KOPT-K1 (cell line): ENCODE measurements at regions not wholly inside any gene's neighbourhood (a gene's known extent, or its start where the extent isn't known, plus 50 kb on each side); places are given as distances from the start of the nearest gene placed in this dataset.

Source experiments
- H3K27ac ChIP-seq: fragments of 200-600 bp; sonication (generic); 2 replicates; pipeline ENCODE4 v1.5.1; 2016; ENCODE audit warnings: antibody characterized with exemption, mild to moderate bottlenecking, low read depth, low read length; ENCODE audit not compliant: poor library complexity, severe bottlenecking
- H3K36me3 ChIP-seq: fragments of 200-600 bp; sonication (generic); 2 replicates; pipeline ENCODE4 v1.5.1; 2017; ENCODE audit warnings: antibody characterized with exemption, mild to moderate bottlenecking, low read length, moderate library complexity; ENCODE audit not compliant: insufficient read depth
- H3K9me3 ChIP-seq: fragments of 200-600 bp; sonication (generic); 2 replicates; pipeline ENCODE4 v1.5.1; 2017; ENCODE audit warnings: antibody characterized with exemption, low read length, mild to moderate bottlenecking; ENCODE audit not compliant: insufficient read depth, poor library complexity, severe bottlenecking

DNA sequence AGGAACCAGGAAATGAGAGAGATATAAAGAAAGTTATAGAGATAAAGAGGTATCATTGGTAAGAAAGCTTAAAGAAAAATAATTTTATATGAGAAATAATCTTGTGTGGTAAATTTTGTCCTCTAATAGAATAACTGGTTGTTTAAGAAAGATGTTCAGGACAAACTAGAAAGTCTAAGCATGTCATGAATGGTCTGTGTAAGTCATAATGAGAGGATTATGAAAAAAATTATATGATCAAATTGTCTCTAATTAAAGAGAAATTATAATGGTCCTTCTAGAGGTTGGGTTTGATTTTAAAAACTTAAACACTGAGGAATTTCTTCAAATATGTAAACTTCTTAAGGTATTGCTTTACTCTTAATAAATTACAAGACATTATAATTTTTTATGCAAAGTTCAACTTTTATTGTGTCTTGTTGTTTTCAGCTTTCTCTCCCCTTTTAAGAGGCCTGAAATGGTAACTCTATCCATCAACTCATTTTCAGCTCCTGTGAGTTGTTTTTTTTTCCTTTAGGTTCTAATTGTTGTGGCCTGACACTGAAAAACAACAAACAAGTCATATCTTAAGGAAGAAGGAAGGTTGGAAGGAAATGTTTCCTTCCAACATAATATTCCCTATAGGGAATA, 88.2 kb upstream of the CNOT2 start:
- H3K9me3 ChIP-seq, result peaks cover 60% of the 10 kb centered on the region

DNA sequence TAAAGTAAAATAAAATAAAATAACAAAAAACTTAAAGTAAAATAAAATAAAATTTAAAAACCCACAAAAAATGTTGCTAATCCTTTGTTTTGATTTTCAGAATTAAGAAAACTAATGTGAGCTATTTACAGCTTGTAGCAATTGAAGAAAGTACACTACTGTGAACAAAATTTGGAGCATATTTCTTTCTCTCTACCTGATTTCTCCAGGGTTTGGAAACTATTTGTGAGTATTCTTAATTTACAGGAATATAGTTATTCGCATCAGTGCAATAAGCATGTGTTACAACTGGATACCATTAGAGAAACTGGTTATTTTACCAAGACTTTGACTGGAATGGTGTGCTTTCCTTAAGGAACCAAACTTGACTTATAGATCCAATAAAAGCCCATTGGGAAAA, 86.1 kb upstream of the CNOT2 start:
- Histone ChIP-seq H3K9me3 (peaks cover 58% of the 10 kb centered on the region), H3K36me3 (no peaks in the 10 kb centered on the region), H3K27ac (no peak overlapping the region)

More for the DNA sequence above, 88.2 kb upstream of the CNOT2 start:
- no peaks in the 10 kb centered on the region for H3K36me3 ChIP-seq
- no peak overlapping the region for H3K27ac ChIP-seq

DNA sequence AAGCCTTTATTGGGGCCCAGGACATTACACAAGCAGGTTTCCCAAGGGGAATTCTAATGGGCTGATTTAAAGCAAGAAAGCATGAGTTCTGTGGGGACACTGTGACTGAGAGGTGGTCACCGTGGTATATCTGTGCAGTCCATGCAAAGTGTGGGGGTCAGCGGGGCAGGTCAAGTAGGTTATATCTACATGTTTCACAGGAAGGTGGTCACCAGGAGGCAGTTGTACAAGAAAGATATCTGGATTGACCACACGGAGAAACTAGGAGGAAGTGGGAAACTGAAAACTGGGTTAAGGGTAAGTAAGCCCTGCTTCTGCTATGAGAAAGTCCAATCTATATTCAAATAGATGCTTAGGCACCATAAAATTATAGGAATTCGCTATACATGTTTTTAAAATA, 77.8 kb upstream of the CNOT2 start:
- Histone ChIP-seq H3K27ac (no peak overlapping the region), H3K9me3 (no peaks in the 10 kb centered on the region), H3K36me3 (no peaks in the 10 kb centered on the region)

DNA sequence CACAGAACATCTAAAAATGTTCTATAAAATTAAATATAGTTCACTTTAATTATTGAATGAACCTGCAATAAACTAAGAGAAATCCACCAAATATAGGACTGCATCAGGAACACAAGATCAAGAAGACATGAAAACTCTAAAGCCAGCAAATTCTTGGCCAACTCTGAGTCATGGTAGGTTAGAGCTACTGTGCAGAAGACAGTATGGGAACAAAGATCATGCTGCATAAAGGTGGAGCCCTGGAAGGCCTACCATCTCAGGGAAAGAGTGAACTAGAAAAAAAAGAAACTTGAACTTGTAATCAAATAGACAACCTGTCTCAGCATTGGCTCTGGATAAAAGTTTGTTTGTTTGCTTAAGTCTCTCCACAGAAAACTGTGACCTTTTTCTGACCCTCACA, 66.9 kb upstream of the CNOT2 start:
- Histone ChIP-seq H3K9me3 (no peaks in the 10 kb centered on the region), H3K27ac (no peak overlapping the region), H3K36me3 (no peaks in the 10 kb centered on the region)

DNA sequence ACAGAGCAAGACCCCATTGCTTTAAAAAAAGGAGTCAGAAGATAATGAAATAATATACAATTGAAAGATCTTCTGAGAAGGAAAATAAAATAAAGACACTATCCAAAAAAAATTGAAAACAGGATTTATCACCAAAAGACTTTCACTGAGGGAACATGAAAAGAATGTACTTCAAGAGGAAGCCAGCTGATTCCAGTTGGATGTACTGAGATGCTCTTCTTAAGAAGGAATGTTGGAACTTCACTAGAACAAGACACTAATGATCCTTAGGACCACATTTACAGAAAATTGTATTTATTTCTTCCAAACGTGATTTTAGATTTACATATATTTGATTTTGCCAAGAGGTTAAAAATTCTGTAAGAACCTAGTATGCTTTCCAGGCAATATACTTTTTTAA, 65.6 kb upstream of the CNOT2 start:
- Histone ChIP-seq H3K9me3 (no peaks in the 10 kb centered on the region), H3K36me3 (no peaks in the 10 kb centered on the region), H3K27ac (no peak overlapping the region)

DNA sequence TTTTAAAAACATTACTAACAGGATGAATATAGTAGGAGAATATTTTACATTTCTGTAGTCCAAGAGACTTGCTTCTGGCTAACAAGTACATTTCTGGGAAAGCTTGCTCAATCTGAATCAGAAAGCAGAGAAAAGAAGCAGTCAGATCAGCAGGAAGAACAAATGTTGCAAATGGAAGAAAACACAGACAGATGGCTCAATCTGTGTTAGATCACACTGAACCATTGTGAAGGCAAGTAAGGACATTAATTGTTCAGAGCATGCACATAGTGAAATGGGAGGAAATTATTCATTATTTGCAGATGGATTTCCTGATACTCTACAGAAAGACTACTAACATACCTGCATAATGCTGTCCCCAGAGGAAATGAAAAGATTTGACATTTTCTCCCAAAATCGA, 65.2 kb upstream of the CNOT2 start:
- Histone ChIP-seq H3K36me3 (no peaks in the 10 kb centered on the region), H3K9me3 (no peaks in the 10 kb centered on the region), H3K27ac (no peak overlapping the region)

DNA sequence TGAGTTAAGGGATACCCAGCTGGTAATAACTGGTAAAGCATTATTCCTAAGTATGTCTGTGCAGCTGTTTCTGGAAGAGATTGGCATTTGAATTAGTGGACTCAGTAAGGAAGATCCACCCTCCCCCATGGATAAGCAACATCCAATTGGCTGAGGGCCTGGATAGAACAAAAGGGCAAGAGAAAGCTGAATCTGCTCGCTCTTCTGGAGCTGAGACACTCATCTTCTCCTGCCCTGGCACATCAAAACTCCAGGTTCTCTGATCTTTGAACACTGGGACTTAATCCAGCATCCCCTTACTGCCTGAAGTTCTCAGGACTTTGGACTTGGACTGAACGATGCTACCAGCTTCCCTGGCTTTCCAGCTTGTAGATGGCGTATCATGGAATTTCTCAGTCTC, 63.1 kb upstream of the CNOT2 start:
- Histone ChIP-seq H3K9me3 (no peaks in the 10 kb centered on the region), H3K36me3 (no peaks in the 10 kb centered on the region)

DNA sequence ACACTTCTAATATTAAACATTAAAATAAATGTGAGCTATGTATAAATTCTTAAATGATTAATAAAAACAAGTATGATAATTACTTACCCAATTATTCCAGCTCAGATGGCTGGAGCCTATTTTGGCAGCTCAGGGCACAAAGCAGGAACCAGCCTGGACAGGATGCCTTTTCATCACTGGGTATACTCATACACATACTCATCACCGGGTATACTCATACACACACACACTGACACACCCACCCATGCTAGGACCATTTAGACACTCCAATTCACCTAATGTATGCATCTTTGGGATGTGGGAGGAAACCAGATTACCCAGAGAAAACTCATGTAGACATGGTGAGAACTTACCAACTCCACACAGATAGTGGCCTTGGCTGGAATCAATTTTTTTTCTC, 57.9 kb upstream of the CNOT2 start:
- Histone ChIP-seq H3K27ac (no peak overlapping the region), H3K36me3 (no peaks in the 10 kb centered on the region), H3K9me3 (no peaks in the 10 kb centered on the region)

More for the DNA sequence above, 63.1 kb upstream of the CNOT2 start:
- H3K27ac ChIP-seq, result no peak overlapping the region

DNA sequence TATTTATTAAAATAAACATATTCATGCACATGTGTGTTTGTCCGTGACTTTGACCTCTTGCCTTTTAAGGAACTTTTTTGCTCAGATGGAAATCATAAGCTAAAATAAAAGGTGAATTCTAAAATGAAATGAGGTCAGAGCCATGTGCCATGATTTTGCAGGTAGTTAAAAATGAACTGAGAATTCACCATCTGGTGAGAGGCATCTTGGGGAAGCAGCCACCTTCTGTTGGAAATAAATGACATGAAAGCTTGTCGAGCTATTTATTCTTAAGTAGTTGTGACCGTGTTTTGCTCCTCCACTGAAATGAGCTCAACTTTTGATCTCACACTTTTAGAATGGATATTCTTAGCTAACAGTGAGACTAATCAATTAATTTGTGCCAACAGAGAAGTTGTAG, 56.8 kb upstream of the CNOT2 start:
- H3K36me3 ChIP-seq, result no peaks in the 10 kb centered on the region
- no peaks in the 10 kb centered on the region for H3K9me3 ChIP-seq
- no peak overlapping the region for H3K27ac ChIP-seq

DNA sequence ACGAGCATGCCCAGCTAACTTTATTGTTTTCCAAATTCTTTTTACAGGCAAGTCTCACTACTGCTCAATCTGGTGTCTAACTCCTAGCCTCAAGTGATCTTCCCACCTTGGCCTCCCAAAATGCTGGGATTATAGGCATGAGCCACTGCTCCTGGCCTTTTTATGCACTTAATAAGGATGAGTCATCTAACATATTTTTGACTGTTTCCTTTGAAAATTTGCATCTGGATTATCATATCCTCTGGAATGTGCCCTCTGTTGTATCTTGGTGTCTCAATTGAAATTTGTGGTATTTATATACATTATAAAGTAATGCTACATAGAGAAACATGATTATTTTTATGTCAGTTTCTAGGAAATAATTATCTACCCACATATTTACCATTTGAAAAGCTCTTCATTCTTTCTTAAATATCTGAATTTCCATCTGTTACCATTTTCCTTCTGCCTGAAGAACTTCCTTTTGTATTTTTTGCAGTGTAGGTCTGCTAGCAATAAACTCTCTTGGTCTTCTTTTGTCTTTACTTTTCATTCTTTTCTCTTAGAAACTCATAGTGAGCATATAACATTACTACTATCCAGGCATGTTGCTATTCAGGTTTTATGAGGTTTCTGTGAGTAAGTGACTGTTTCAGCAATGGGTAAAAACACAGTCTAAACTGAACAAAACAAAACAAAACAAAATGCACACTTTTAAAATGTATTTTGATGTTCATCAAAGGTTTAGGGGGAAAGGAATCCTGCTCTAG, 52.8 kb upstream of the CNOT2 start:
- Histone ChIP-seq H3K27ac (no peak overlapping the region), H3K36me3 (no peaks in the 10 kb centered on the region), H3K9me3 (no peaks in the 10 kb centered on the region)
